ENCODE measurements at regions not wholly inside any gene's neighbourhood (a gene's known extent, or its start where the extent isn't known, plus 50 kb on each side); places are given as distances from the start of the nearest gene placed in this dataset.

- no peak for ATAC-seq
- TF ChIP-seq ZNF8 (CRISPR knock-in tag; IDR thresholded peaks at IDR 0.05) (no peak), ZFP3 (CRISPR knock-in tag; IDR thresholded peaks at IDR 0.05) (no peak), ESRRG (CRISPR knock-in tag; IDR thresholded peaks at IDR 0.05) (no peak), BACH2 (CRISPR knock-in tag; IDR thresholded peaks at IDR 0.05; ENCODE audit: borderline replicate concordance) (no peak)
Measured at GRCh38 chr5:90233476-90233875, 176.1 kb downstream of the CETN3 start.

DNA sequence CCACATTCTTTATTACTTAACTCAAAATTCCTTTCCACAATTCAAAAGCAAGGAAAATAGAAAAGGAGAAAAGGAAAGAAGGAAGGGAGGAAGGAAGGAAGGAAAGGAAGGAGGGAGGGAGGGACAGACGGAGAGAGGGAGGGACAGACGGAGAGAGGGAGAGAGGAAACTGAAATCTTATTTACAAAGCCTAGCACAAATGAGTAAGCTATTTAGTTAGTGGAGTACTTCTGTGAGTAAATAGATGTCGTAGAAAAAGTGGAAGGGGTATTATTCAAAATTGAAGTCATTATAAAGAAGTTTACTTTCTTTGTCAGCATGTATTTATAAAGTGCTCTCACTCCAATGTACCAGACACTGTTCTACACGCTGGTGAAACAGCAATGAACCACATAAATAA is 177.9 kb downstream of the CETN3 start:
- no peak for TF ChIP-seq TOX (CRISPR knock-in tag; IDR thresholded peaks at IDR 0.05; ENCODE audit: borderline replicate concordance)
- TF ChIP-seq ZNF8 (CRISPR knock-in tag; IDR thresholded peaks at IDR 0.05) = no peak
- TF ChIP-seq ZC3H10 (CRISPR knock-in tag; IDR thresholded peaks at IDR 0.05) = no peak
- no peak for TF ChIP-seq GLIS3 (CRISPR knock-in tag; IDR thresholded peaks at IDR 0.05)
- TF ChIP-seq ARNTL (CRISPR knock-in tag; IDR thresholded peaks at IDR 0.05; ENCODE audit: borderline replicate concordance, low read depth) = no peak
- no peak for TF ChIP-seq TSHZ2 (CRISPR knock-in tag; IDR thresholded peaks at IDR 0.05)
- TF ChIP-seq PPARA (CRISPR knock-in tag; IDR thresholded peaks at IDR 0.05; ENCODE audit: borderline replicate concordance) = no peak
- ATAC-seq = no peak

DNA sequence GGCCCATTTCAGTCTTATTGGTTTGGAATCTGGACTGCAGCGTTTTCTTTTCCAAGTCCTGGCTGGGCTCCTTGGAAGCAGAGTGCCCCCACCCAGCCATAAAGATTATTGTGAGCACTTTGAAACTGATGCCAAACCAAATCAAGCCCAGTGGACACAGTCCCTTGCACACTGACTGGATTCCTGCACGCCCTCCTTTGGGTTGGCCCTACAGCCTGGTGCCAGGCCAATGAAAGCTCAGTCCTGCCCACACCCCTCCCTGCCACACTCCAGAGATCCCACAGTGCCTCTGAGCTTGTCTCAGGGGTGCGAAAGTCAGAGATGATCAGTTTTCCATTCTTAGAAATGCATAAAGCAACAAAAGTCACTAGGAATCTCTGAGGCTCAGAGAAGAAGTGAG is 181.9 kb downstream of the CETN3 start:
- TF ChIP-seq ARNTL (CRISPR knock-in tag; IDR thresholded peaks at IDR 0.05; ENCODE audit: borderline replicate concordance, low read depth) (no peak), ISL1 (CRISPR knock-in tag; IDR thresholded peaks at IDR 0.05) (no peak), CSDC2 (CRISPR knock-in tag; IDR thresholded peaks at IDR 0.05) (no peak), BACH2 (CRISPR knock-in tag; IDR thresholded peaks at IDR 0.05; ENCODE audit: borderline replicate concordance) (no peak), ZNF8 (CRISPR knock-in tag; IDR thresholded peaks at IDR 0.05) (no peak), ZNF70 (CRISPR knock-in tag; IDR thresholded peaks at IDR 0.05) (no peak), TCF4 (CRISPR knock-in tag; IDR thresholded peaks at IDR 0.05; ENCODE audit: borderline replicate concordance) (no peak), TOX (CRISPR knock-in tag; IDR thresholded peaks at IDR 0.05; ENCODE audit: borderline replicate concordance) (no peak), PPARA (CRISPR knock-in tag; IDR thresholded peaks at IDR 0.05; ENCODE audit: borderline replicate concordance) (no peak), POU6F1 (CRISPR knock-in tag; IDR thresholded peaks at IDR 0.05; ENCODE audit: borderline replicate concordance, low read depth) (no peak), PATZ1 (CRISPR knock-in tag; IDR thresholded peaks at IDR 0.05; ENCODE audit: borderline replicate concordance) (no peak), ZFP3 (CRISPR knock-in tag; IDR thresholded peaks at IDR 0.05) (no peak), OSR1 (CRISPR knock-in tag; IDR thresholded peaks at IDR 0.05) (no peak), TSHZ2 (CRISPR knock-in tag; IDR thresholded peaks at IDR 0.05) (no peak), CSRNP3 (CRISPR knock-in tag; IDR thresholded peaks at IDR 0.05) (no peak), ZNF565 (CRISPR knock-in tag; conservative IDR thresholded peaks at IDR 0.05; ENCODE audit: low read depth) (no peak)

More for the DNA sequence above, 181.9 kb downstream of the CETN3 start:
- no peak for ATAC-seq
